ENCODE measurements at regions not wholly inside any gene's neighbourhood (a gene's known extent, or its start where the extent isn't known, plus 50 kb on each side); places are given as distances from the start of the nearest gene placed in this dataset.
"Not testable (repeated sequence)": the region's sequence is repeated elsewhere in the genome, so short reads cannot be mapped to it uniquely, and the experiment has no call there.

DNA sequence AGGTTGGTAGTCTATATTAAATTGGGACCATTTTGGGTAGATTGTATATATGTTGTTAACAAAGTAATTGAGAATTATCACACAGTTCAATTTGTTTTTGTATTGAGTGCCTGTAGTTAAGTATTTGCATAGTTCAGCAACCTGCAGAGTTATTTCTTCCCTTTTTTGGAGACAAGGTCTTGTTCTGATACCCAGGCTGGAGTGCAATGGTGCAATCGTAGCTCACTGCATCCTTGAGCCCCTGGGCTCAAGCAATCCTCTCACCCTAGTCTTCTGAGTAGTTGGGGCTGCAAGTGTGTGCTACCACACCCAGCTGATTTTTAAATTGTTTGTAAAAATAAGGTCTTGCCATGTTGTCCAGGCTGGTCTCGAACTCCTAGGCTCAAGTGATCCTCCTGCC, 250.5 kb downstream of the UTRN start:
- DNase-seq (ENCODE audit: low spot score), result no peak

DNA sequence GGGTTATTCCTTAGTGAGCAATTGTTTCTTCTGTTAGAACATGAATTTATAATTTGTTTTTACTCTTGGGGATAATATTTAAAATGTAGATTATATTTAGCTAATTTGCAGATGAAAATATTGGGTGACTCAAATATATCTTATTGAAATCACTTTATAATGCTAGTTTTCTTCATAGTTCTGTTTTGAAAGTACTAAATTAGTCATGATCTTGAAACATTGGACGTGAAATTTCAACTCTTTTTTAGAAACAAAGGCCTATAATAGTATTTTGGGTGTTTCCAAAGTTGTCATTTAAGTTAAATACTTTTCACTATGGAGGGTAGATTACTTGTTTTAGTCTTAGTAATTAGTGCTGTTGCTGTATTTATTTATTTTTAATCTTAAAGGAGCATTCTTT, 250.9 kb downstream of the UTRN start:
- no peak for DNase-seq (ENCODE audit: low spot score)

DNA sequence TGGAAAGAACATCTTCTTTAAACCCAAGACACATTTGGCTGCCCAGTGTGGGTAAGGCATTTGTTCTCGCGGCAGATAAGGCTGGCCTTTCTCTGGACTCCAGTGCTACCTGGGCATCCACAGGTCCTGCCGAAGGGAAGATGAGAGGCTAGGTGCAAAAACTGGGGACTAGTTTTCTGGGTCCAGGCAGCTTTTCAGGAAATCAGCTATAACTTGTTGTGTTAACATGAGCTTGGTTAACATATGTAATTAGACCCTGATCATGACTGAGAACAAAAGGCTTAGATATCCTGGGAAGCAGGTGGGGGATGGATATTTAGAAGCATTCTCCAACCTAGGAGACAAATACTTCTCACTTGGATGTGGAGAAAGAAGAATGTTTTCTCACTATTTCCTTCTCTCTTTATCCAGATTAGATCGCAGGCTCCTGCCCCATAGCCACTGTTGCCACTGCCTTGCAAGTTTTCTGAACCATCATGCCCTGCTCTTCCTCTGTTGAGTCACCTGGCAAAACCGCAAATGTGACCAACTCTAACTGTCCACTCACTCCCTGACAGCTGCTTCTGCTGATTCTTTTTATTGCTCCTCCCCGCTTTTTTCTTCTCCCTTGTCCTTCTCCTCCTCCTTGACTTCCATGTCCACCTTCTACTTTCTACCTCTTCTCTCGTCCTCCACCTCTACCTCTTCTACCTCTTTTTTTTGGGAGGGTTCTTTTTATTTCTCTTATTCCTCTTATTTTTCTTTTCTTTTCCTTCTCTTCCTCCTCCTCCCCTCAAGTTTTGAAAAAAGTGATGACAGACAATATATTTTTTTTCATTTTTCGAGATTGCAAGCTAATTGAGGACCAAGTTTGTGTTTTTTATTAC, 258.1 kb downstream of the UTRN start:
- no peak for DNase-seq (ENCODE audit: low spot score)

DNA sequence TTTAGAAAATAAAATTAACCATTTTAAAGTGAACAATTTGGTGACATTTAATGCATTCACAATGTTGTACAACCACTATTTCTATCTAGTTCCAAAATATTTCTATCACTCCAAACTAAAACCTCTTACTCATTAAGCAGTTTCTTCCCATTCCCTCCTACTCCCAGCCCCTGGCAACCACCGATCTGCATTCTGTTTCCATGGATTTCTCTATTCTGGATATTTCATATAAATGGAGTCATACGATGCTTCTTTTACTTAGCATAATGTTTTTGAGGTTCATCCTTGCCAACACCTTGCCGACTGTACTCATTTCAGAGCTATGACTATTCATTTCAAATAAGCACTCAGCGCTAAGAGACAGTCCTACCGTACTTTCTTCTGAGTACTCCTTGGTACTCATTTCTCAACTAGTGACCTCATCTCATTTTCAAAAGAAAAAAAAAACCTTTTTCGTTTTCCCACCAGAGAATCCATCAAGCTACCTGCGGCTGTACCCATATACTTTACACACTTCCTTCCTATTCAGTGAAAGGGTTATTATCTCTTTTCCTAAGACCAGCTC, 259.2 kb downstream of the UTRN start:
- DNase-seq (ENCODE audit: low spot score), result no peak

DNA sequence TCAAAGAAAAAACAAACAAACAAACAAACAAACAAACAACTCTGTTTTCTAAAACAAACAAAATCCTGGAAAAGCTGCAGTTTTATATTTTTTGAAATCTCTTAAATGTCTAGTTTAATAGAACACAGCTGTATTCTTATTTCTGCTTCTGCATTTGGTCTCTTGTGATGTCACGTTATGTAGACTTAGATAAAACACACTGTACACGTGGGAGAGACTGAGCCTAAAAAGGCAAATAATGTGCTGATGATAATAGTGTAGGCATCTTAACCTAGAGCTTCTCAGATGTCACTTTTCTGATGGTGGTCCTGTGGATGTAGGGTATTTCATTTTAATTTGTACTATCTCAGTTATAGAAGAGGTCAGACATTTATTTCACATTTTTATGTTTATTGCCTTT, 261.7 kb downstream of the UTRN start:
- no peak for DNase-seq (ENCODE audit: low spot score)

DNA sequence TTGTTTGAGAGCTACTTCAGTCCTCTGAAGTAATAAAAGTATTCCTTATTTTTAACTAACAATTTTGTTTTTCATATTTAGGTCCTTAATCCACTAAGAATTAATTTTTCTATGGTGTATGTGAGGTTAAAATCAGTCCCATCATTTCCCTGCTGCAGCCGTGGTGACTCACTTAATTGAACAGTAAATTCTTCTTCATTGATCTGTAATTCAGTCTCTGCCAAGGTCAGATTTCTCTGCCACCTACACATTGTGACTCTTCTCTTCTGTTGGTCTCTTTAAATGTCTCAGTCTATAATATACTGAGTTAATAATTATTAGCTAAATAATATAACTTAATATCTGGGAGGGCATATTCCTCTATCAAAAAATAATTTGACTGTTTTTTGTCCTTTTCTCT, 262.3 kb downstream of the UTRN start:
- DNase-seq (ENCODE audit: low spot score), result no peak

DNA sequence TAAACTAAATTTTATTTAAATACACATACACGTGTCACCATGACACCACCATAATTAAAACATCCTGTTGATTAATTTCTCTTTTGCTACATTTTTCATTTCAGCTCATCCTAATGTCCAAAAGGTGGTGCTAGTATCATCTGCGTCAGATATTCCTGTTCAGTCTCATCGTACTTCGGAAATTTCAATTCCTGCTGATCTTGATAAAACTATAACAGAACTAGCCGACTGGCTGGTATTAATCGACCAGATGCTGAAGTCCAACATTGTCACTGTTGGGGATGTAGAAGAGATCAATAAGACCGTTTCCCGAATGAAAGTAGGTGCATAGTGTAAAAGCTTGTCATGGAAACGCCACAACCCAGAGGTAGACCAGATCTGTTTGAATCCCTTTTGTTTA, 263.4 kb downstream of the UTRN start:
- DNase-seq (ENCODE audit: low spot score), result no peak

DNA sequence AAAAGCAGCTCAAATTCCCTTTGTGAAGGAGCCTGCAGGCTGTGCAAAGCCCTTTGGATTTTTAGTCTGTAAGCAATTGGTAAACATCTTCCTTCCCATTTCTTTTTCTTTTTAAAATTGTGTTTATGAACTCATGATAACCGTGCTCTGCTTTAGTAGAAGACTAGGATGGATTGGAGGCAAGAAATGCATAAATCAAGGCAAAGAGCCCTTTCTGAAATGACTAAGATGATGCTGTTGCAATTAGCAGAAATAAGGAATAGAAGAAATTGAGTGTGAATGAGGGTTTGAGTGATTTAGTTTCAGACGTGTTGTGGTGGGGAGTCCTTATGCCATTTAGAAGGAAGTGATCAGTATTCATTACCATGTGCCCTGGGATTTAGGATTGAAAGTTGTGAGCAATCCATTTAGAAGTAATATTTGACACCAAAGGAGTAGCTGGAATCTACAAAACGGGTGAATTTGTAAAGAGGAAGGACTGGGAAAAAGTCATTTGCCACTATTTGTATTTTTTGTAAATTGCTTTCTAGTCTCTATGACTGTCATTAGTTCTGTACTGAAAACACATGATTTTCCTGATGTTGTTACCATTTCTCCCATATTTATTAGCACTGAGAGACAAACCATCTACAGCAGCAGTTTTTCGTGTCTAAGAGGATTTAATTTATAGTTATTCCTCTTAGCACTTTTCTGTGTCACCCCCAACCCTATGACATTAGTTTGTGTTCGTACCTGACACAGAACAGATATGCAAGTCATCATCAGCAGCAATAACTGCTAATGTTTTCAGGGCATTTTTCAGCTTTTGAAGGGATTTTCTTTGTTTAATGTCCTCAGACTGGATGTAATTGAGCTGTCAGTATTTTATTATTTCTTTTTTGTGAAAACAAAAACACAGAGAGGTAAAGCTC, 265.0 kb downstream of the UTRN start:
- DNase-seq (ENCODE audit: low spot score), result no peak

DNA sequence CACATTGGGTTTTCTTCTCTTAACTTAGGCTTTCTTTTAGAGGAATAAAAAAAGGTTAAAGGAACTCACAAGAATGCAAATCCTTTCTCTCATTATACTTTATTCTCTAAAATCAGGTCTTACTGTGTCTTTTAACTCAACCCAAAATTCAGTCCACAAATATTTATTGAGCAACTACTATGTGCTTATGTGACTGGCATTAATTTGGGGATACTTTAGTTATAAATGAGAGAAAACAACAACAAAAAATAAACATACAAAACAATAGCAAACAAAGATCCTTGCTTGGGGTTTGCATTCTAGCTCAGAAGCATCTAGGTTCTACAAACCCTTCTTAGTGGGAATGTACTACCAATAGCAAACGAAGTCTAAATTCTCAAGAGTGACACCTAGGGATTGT, 266.2 kb downstream of the UTRN start:
- no peak for DNase-seq (ENCODE audit: low spot score)

DNA sequence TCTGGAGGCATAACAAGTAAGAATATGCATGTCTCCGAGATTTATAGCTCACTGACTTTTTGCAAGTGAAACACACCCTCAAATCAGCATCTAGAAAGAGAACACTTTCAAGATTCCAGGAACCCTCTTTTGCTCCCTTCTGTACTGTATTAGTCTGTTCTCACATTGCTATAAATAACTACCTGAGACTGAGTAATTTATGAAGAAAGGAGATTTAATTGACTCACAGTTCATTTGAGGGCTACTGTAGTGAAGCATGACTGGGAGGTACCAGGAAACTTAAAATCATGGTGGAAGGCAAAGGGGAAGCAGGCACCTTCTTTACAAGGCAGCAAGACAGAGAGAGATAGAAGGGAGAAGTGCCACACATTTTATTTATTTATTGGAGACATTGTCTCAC, 269.9 kb downstream of the UTRN start:
- no peak for DNase-seq (ENCODE audit: low spot score)

DNA sequence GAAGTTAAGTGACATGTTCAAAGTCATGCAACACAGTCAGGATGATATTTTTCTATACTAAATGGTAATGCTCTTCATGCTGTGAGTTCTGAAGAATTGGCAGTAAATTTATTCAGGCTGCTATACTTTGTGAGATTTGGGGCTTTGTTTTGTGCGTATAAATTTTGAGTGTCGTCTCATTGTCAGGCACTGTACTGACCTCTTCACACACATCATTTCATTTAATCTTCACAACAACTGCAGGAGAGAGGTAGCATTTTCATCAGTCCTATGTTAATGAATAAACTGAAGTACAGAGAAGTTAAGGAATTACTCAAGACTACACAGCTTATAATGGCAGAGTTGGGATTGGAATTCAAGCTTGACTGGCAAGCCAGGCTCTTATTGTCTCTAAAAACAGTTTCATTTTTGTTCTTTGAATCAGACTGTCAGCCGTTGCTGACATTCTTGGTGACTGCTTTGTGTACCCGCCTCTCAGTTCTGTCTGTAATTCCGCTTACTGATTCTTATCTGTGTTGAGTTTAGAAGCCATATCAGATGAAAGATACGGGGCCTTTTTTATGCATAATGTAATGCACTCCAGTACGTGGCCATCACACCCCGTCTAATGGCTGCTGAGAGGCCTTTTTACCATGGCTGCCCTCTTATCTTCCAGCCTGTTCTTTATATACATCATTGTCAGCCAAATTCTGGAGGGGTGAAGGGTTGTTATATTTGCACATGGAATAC, 274.9 kb downstream of the UTRN start:
- DNase-seq (ENCODE audit: low spot score), result no peak

DNA sequence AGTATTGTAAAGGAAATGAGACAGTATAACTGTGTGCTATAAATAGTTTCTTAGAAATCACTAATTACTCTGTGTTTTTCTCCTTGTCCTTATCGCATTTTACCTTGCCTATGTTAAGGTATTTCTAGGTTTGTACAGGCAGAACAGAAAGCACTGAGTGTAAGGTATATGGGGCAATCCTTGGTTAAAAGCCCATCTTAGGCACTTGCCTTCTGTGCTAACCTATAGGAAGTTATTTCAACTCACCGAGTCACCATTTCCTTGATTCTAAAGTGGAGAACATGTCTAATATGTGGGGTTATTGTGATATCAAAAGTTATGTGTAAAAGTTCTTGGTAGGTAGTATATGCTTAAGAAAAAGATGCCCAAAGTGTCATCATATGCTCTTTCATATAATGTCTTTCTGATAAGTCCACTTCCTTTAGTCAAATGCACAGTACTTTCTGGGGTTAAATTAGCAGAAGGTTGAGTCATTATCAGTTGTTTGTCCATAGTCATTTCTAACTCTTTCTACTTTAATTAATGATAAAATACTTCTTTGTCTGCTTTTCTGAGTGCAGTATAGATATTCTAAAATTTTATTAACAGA, 276.4 kb downstream of the UTRN start:
- DNase-seq (ENCODE audit: low spot score), result no peak

DNA sequence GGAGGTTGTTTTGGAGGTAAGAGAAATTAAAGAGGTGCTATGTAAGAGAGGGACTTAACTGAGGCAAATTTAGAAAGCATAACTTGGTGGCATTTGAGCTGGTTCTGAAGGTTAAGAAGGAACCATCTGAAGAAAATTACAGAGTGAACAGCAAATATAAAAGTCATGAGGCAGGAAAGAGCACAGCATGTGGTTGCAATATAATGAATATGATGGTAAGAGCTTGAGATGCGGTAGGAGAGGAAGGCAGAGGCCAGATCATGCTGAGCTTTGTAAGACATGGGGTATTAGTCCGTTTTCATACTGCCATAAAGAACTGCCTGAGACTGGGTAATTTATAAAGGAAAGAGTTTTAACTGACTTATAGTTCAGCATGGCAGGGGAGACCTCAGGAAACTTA, 279.1 kb downstream of the UTRN start:
- DNase-seq (ENCODE audit: low spot score), result no peak

DNA sequence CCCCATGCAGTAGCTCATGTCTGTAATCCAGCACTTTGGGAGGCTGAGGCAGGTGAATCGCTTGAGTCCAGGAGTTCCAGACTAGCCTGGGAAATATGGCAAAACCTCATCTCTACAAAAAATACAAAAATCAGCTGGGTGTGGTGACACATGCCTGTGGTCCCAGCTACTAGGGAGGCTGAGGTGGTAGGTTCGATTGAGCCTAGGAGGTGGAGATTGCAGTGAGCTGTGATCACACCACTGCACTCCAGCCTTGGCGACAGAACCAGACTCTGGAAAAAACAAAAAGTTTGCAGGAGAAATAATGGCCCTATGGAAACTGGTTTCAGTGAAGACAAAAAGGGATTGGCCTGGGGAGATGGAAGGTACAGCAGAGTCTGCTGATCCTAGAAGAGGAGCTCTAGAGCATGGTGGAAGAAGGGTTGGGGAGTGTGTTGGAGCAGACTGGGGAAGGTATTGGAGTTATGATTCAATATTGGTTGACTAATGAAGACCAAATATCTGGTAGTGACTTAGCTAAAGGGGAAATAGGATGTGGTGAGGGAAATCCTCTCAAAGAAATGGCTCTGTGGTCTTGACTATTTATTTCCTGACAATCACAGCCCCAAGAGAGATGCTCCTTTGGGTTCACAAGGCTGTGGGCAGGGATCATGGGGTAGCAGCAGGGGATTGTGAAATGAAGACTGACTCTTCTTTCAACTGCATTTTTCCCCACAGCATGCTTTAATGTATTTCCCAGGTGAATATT, 281.9 kb downstream of the UTRN start:
- no peak for DNase-seq (ENCODE audit: low spot score)

DNA sequence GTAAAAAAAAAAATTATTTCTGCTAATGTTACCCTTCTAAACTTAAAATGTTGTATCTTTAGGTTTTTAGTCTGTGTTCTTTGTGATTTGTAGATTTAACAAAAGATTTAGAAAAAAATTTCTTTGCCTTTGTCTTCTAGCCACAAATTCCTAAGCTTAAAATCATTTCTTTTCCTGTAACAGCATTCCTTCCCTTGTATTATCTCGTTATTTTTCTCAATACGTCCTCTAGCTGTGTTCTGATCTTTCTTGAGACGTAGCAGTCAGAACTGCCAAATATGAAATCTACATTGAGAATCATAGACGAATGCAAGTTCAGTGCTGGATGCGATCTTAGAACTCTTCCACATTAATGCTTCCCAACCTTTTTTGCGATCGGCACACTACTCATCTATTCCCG, 283.1 kb downstream of the UTRN start:
- DNase-seq (ENCODE audit: low spot score), result no peak

DNA sequence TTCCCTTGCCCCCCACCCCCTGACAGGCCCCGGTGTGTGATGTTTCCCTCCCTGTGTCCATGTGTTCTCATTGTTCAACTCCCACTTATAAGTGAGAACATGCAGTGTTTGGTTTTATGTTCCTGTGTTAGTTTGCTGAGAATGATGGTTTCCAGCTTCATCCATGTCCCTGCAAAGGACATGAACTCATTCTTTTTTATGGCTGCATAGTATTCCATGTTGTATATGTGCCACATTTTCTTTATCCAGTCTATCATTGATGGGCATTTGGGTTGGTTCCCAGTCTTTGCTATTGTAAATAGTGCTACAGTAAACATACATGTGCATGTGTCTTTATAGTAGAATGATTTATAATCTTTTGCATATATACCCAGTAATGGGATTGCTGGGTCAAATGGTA, 287.4 kb downstream of the UTRN start:
- not testable (repeated sequence) for DNase-seq (ENCODE audit: low spot score)

DNA sequence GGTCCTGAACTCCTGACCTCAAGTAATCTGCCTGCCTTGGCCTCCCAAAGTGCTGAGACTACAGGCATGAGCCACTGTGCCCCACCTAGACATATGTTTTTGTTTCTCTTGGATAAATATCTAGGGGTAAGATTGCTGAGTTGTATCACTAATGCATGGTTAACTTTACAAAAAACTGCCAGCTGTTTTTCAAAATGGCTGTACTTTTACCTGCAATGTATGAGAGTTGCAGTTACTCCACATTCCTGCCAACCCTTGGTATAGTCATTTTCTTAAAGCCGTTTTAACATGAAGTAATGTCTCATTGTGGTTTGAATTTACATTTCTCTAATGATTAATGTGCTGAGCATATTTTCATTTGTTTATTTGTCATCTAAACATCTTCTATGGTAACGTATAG, 289.7 kb downstream of the UTRN start:
- DNase-seq (ENCODE audit: low spot score), result no peak

DNA sequence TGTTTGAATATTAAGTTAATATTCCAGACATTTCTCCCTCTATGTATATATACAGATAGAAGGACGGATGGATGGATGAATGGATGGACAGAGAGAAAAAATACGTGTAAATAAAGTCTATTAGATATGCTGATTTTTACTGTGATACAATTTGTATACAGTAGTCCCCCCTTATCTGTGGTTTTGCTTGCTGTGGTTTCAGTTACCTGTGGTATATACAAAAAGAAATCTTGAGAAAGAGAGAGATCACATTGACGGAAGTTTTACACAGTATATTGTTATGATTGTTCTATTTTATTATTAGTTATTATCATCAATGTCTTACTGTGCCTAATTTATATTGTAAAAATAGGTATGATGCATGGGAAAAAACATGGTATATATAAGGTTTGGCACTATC, 290.2 kb downstream of the UTRN start:
- DNase-seq (ENCODE audit: low spot score), result no peak

DNA sequence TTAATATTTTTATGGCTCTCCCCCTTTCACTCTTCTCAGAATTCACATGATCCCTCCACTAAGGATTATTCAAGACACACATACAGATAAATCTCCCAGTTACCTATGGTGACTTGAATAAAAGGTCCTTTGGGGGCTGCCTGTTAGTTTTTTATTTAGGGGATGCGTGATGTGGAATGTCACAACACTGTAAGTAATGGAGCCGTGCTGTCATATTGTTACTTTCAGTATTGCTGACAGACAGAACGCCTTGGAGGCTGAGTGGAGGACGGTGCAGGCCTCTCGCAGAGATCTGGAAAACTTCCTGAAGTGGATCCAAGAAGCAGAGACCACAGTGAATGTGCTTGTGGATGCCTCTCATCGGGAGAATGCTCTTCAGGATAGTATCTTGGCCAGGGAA, 291.7 kb downstream of the UTRN start:
- DNase-seq (ENCODE audit: low spot score), result no peak

DNA sequence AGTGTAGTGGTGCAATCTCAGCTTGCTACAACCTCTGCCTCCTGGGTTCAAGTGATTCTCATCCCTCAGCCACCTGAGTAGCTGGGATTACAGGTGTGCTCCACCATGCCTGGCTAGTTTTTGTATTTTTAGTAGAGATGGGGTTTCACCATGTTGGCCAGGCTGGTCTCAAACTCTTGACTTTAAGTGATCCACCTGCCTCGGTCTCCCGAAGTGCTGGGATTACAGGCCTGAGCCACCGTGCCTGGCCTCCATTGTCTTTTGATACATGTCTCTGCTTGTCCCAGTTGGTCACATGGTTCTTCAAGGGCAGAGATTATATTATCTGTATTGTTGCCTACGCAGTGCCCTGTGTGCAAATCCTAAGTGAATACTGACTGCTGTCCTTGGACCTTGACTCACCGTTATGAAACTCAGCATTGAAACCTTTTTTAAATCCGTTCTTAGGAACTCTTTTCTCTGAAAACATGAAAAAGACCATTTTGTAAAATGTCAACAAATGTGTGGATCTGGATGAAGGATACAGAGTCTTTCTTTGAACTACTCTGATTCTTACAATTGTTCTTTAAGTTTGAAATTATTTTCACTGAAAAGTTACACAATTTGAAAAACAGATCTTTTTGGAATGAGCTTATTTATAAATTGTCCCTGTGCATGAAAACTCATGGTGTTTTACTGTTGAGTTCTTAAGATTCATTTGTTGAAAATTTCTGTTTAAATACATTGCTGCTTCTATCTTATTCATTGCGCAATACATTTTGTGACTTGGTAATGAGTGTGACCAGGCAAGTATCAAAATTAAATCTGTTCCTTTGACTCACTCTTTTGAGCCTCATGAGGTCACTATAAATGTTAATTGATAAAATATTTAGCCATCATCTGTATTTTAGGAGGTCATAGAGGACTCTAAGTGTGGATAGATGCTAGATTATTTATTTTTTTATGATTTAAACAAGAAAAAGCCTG, 293.5 kb downstream of the UTRN start:
- no peak for DNase-seq (ENCODE audit: low spot score)
